ENCODE measurements at regions not wholly inside any gene's neighbourhood (a gene's known extent, or its start where the extent isn't known, plus 50 kb on each side); places are given as distances from the start of the nearest gene placed in this dataset.

DNA sequence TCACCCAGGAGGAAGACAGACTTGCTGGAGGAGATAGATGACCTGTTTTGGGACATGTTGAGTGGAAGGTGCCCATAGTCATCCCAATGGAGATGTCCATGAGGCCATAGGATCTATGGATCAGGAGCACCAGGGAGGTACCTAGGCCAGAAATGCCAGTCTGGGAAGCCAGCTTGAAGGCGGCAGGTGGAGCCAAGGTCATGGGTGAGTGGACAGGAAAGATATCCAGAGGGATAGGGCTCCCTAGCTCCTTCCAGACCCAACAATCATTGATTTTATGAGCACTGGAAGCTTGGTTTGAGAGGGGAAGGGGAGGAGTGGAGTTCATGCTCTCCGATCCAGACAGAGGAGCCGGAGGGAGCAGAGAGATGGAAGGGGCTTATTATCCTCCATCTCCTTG lies 252.6 kb downstream of the CDK5RAP2 start:
- Histone ChIP-seq H3K9me2 (ENCODE audit: low read depth, low read length) (no peaks in the 10 kb centered on the region), H3K9ac (ENCODE audit: low read length) (no peak overlapping the region), H3K4me2 (ENCODE audit: low read length) (no peak overlapping the region), H3K9me3 (ENCODE audit: low read length) (no peaks in the 10 kb centered on the region), H3K27ac (ENCODE audit: low read depth, low read length, poor library complexity, severe bottlenecking) (no peak overlapping the region), H4K20me1 (ENCODE audit: insufficient read depth, low read length) (no peaks in the 10 kb centered on the region), H3K36me3 (ENCODE audit: insufficient read depth, low read length) (no peaks in the 10 kb centered on the region), H3K79me2 (ENCODE audit: insufficient read depth, low read length) (no peaks in the 10 kb centered on the region), H2AFZ (ENCODE audit: low read length) (no peak overlapping the region), H3F3A (ENCODE audit: insufficient read depth, low read length) (no peaks in the 10 kb centered on the region), H3K4me3 (ENCODE audit: low read depth, low read length, poor library complexity, severe bottlenecking) (no peak overlapping the region), H3K4me1 (ENCODE audit: insufficient read depth, low read length, severe bottlenecking) (no peaks in the 10 kb centered on the region), H3K27me3 (ENCODE audit: insufficient read depth, low read length) (0 out of 2 replicates have a peak, but pooled peaks cover 7% of the 10 kb centered on the region)
- TF ChIP-seq, protein P1, sequence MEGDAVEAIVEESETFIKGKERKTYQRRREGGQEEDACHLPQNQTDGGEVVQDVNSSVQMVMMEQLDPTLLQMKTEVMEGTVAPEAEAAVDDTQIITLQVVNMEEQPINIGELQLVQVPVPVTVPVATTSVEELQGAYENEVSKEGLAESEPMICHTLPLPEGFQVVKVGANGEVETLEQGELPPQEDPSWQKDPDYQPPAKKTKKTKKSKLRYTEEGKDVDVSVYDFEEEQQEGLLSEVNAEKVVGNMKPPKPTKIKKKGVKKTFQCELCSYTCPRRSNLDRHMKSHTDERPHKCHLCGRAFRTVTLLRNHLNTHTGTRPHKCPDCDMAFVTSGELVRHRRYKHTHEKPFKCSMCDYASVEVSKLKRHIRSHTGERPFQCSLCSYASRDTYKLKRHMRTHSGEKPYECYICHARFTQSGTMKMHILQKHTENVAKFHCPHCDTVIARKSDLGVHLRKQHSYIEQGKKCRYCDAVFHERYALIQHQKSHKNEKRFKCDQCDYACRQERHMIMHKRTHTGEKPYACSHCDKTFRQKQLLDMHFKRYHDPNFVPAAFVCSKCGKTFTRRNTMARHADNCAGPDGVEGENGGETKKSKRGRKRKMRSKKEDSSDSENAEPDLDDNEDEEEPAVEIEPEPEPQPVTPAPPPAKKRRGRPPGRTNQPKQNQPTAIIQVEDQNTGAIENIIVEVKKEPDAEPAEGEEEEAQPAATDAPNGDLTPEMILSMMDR (IDR thresholded peaks at IDR 0.05; ENCODE audit: low read length) = no peak
- TF ChIP-seq EZH2 (IDR thresholded peaks at IDR 0.05; ENCODE audit: borderline replicate concordance, low read length) = no peak

DNA sequence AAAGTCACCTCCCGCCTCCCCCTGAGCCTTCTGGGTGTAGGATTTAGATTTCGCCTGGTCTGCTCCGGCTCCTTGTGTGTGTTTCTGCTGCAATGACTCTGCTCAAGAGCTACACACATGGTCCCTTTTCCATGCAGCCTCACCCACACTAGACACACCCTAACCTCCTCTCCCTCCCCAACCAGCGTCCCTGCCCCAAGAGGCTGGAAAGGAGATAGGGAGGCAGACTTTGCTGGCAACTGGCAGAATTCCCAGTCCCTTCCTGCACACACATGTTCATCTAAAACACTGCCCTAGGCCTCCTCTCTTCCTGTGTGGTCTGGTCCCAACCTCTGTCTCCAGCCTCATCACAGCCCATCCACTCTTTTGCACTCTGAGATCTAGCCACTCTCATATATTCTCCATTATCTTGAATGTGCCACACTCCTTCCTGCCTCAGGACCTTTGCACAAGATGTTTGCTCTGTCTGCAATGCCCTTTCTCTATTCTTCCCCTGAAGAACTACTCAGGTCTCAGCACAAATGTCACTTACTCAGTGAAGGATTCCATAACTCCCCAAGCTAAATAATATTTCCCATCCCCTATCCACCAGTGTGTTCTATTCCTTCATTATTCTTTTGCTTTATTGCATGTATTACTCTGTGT lies 253.8 kb downstream of the CDK5RAP2 start:
- H3K27me3 ChIP-seq (ENCODE audit: insufficient read depth, low read length) = 0 out of 2 replicates have a peak, but pooled peaks cover 1% of the 10 kb centered on the region
- H3K79me2 ChIP-seq (ENCODE audit: insufficient read depth, low read length) = no peaks in the 10 kb centered on the region

DNA sequence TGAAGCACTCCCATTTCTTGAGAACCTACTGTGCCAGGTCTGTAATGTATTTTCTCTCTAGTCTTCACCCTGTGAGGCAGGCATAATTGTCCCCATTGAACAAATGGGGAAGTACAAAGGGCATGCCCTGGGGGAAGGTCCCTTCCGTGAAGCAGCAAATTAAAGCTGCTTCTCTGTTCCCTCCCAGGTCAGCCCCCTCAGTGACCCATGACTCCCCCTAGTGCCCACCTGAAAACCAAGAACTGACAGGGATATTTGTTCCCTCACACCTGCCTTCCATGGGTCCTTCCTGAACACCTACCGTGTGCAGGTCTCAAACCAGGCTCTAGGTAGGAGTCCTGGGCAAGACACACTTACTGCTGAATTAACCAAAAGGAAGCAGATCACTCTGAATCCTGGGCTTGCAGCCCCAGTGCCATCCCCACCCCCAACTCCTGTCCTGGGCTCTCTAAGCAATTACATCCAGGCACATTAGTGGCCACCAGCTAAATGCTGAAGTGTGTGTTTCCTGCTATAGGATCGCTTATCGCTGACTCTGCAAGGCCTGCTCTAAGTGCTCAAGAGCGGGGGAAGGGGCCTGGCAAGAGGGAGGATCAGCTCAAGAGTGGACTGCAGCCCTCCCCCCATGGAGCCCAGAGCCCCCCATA lies 254.8 kb downstream of the CDK5RAP2 start:
- no peak overlapping the region for H3K9ac ChIP-seq (ENCODE audit: low read length)
- no peaks in the 10 kb centered on the region for H4K20me1 ChIP-seq (ENCODE audit: insufficient read depth, low read length)
- H2AFZ ChIP-seq (ENCODE audit: low read length) = no peak overlapping the region
- 0 out of 2 replicates have a peak, but pooled peaks cover 3% of the 10 kb centered on the region for H3K27me3 ChIP-seq (ENCODE audit: insufficient read depth, low read length)
- H3K9me2 ChIP-seq (ENCODE audit: low read depth, low read length) = no peaks in the 10 kb centered on the region
- no peak for TF ChIP-seq EZH2 (IDR thresholded peaks at IDR 0.05; ENCODE audit: borderline replicate concordance, low read length)
- TF ChIP-seq, protein P1 (IDR thresholded peaks at IDR 0.05; ENCODE audit: low read length) = peak; percentile 45
- H3K27ac ChIP-seq (ENCODE audit: low read depth, low read length, poor library complexity, severe bottlenecking) = no peak overlapping the region
- H3K36me3 ChIP-seq (ENCODE audit: insufficient read depth, low read length) = no peaks in the 10 kb centered on the region
- no peaks in the 10 kb centered on the region for H3K4me1 ChIP-seq (ENCODE audit: insufficient read depth, low read length, severe bottlenecking)
- no peak overlapping the region for H3K4me3 ChIP-seq (ENCODE audit: low read depth, low read length, poor library complexity, severe bottlenecking)
- H3K79me2 ChIP-seq (ENCODE audit: insufficient read depth, low read length) = no peaks in the 10 kb centered on the region
- H3K4me2 ChIP-seq (ENCODE audit: low read length) = no peak overlapping the region
- no peaks in the 10 kb centered on the region for H3F3A ChIP-seq (ENCODE audit: insufficient read depth, low read length)
- no peaks in the 10 kb centered on the region for H3K9me3 ChIP-seq (ENCODE audit: low read length)

More for the DNA sequence above, 253.8 kb downstream of the CDK5RAP2 start:
- TF ChIP-seq EZH2 (IDR thresholded peaks at IDR 0.05; ENCODE audit: borderline replicate concordance, low read length) = no peak
- Histone ChIP-seq H3K9me3 (ENCODE audit: low read length) (no peaks in the 10 kb centered on the region), H2AFZ (ENCODE audit: low read length) (no peak overlapping the region), H3K9me2 (ENCODE audit: low read depth, low read length) (no peaks in the 10 kb centered on the region), H3K4me3 (ENCODE audit: low read depth, low read length, poor library complexity, severe bottlenecking) (no peak overlapping the region), H3F3A (ENCODE audit: insufficient read depth, low read length) (no peaks in the 10 kb centered on the region), H3K27ac (ENCODE audit: low read depth, low read length, poor library complexity, severe bottlenecking) (no peak overlapping the region), H3K4me2 (ENCODE audit: low read length) (no peak overlapping the region), H3K9ac (ENCODE audit: low read length) (no peak overlapping the region), H3K4me1 (ENCODE audit: insufficient read depth, low read length, severe bottlenecking) (no peaks in the 10 kb centered on the region), H4K20me1 (ENCODE audit: insufficient read depth, low read length) (no peaks in the 10 kb centered on the region), H3K36me3 (ENCODE audit: insufficient read depth, low read length) (no peaks in the 10 kb centered on the region)

Data from OCI-LY1 (cell line).